Lower leg skin (tissue), 3 donors: ENCODE measurements at regions not wholly inside any gene's neighbourhood (a gene's known extent, or its start where the extent isn't known, plus 50 kb on each side); places are given as distances from the start of the nearest gene placed in this dataset.

Experiments
- CTCF ChIP-seq, 3 donors: fragments of 450-650 bp; IDR thresholded peaks; one replicate each; pipeline ENCODE4 v1.5.1; 2016; ENCODE audit warnings: antibody characterized with exemption in 3 of 3, mild to moderate bottlenecking in 3 of 3, moderate library complexity in 2 of 3
- POLR2A ChIP-seq, 2 donors: fragments of 450-650 bp; IDR thresholded peaks; one replicate each; pipeline ENCODE4 v1.6.1; 2016 to 2017; ENCODE audit warnings: antibody characterized with exemption in 2 of 2, mild to moderate bottlenecking in 1 of 2, moderate library complexity in 1 of 2

- TF ChIP-seq POLR2A (IDR thresholded peaks at IDR 0.05), result no peak
- TF ChIP-seq CTCF (IDR thresholded peaks at IDR 0.05), result no peak
Observed at GRCh38 chr14:48568688-48569087, 893.3 kb upstream of the MDGA2 start.
